CD4-positive, alpha-beta T cell treated with Interleukin-10 for 1 hour (primary cell): ENCODE measurements at regions not wholly inside any gene's neighbourhood (a gene's known extent, or its start where the extent isn't known, plus 50 kb on each side); places are given as distances from the start of the nearest gene placed in this dataset.
"Not testable (repeated sequence)": the region's sequence is repeated elsewhere in the genome, so short reads cannot be mapped to it uniquely, and the experiment has no call there.

Experiments used
- DNase-seq: peaks from one replicate; pipeline ENCODE4 v3.0.0-alpha.2; 2020

DNA sequence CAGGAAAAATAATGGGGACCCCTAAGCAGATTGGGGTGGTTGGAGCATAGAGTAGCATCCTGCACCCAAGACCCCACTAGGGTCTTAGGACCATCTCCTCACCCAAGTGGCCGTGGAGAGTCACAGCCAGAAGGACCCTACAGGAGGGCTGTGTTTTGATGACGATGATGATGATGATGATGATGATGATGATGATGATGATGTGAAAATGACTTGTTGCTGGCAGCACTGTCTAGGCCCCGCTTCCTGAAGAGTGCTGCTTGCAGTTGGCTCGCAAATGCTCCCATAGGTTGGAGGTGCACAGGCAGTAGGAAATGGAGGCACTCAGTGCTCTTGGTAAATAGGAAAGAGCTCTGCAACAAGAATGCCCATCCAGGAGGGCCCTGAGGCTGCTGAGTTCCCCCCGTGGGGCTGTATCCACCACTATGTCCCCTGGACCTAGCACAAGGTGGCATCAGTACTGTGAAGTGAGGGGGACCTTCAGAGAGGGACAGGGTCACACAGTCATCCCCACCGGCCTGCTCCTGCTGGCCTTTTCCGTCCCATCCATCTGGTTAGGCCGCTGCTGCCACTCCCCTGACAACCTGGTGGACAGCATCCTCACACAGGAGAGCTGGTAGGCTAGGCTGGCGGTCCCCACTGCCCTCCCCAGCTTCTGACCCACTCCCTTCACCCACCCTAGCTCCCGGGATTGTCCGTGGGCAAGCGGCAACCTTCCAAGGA is 139.6 kb downstream of the FOXD2 start:
- DNase-seq: no peak

DNA sequence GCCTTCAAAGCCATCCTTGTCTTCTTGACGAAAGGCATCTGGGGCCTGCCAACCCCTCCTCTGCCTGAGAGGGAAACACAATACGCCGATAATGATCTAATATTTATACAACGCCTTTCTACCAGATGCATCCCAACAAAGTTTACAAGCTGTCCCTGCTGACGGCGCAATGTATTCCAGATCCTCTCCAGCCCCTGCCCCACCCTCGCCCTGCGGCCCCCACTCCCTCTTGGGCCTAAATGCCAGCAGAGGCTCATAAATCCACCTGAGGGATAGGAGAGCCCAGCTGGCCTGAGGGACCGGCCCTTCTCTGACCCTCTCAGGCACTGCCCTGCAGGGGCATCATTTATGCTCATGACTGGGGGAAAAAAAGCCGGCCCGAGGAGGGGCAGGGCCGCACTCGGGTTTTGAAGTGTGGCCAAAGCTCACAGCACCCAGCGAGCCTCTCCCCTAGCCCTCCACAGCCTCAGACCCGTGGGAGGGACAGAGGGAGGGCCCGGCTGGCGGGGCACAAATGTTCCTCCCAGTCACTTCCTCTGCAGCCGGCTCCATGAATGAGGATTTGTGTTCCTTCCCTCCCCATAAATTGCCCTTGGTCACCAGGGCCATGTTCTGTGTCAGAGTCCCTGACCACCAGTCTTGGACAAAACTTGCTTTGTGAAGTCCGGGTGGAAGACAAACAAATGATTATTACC is 140.3 kb downstream of the FOXD2 start:
- no peak for DNase-seq

DNA sequence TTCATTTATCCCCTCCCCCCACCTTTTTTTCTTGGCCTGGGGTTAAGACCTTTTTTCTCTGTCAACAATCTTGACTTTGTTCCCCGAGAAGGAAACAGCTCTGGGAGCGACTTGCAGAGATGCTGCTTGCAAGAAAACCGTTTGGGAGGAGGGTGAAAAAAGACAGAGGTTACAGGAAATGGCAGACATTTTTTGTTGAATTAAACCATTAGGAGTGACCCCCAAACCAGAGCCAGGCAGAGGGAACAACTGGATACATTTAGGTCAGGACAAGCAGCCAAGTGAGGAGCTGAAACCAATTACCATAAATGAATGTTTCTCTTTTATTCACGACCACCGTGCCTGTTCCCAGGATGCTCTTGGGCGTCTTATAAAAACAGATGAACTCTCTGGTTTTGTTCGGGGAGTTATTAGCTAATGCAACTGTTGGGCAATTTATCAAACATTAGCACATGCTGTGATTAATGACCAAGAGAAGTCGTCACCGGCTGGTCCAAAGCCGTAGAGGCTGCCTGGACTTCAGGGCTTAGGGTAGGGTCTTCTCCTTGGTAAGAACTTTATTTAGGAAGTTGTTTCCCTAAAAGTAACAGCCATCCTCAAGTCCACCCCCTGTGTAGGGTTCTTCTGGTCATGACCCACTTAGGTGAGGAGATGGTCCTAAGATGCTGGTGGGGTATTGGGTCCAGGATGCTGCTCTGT is 141.0 kb downstream of the FOXD2 start:
- no peak for DNase-seq

DNA sequence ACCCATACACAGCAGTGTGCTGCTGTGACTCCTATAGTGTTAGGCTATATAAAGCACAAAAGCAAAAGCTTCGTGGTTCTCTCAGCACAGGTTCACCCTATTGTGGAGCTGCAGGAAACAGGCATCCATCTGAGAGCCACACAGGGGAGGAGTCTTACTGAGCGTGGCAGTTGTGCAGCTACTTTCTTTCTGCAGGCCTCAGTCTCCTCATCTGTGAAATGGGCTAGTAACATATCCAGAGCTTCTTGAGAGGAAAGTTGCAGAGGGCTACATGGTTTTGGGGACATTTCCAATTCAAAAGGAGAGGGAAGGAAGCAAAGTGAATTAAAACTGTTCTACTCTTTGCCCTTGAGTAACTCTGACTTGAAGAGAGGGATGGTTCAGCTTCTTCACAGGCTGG is 142.0 kb downstream of the FOXD2 start:
- DNase-seq: no peak

DNA sequence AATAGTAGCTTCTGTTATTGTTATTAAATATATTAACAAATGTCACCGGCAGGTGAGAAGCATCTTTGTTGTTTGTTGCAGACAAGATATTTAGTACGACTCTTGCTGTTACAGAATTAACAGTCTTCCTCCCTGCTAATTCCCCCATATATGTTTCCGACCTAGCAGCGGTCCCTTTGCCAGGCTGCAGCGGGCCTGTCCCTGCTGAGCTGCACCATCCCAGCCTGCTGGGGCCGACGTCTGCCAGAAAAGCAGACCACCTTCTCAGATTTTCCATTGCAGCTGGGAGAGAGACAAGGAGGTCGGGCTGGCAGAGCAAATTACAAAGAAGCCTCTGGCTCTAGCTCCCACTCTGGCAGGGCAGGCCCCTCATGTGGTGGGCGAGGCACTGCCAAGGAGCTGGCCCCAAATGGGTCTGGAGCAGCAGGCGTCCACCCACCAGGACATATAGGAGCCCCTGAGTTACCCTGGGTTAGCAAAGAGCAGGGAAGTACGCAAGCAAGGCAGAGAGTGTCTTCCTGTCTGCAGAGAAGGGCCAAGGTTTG is 142.7 kb downstream of the FOXD2 start:
- no peak for DNase-seq

DNA sequence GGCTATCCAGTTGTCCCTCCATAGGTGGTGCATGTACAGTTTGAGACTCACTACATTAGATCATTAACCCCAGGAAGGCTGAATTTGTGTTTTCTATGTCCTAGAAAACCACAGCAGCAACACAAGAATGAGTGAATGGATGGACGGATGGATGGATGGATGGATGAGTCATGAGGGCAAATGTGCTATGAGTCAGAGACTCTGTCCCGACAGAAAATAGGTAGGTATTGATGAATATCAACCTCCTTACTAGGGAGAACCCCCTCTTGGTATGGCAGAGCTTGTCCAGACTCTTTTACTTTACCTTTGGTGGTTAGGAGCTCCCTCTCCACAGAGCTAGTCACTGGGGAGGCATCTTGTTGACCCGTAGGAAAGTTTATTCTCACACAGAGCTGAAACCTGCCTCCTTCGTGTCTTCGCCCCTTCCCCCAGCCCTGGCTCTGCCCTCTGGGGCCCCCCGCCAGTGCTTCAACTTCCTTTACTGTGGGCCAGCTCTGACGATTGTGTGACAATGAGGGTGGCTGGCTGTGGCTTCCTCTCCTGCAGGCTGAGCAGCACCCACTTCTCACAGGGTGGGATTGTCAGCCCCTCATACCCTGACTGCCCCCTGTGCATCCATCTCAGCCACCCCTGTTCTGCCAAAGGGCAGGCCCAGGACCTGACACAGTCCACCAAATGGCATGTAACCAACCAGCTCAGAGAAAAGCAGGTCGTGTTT is 145.2 kb downstream of the FOXD2 start:
- no peak for DNase-seq

DNA sequence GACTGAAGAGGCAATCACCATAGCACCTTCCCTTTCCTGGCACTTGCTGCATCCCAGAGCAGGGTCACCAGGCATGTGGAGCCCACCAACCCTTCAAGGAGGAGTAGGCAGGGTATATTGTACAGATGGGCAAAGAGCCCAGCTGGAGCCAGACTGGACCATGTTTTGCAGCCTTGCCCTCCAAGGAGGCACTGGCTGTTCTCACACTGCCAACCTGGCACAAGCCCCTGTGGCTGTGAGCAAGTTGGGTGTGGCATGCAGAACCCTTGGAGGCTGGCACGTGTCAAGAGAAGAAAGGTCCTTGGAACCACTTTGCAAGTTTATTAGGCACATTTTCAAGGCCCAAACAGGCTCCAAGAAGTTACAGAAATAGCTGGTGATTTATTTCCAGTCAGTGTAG is 146.4 kb downstream of the FOXD2 start:
- DNase-seq: no peak

DNA sequence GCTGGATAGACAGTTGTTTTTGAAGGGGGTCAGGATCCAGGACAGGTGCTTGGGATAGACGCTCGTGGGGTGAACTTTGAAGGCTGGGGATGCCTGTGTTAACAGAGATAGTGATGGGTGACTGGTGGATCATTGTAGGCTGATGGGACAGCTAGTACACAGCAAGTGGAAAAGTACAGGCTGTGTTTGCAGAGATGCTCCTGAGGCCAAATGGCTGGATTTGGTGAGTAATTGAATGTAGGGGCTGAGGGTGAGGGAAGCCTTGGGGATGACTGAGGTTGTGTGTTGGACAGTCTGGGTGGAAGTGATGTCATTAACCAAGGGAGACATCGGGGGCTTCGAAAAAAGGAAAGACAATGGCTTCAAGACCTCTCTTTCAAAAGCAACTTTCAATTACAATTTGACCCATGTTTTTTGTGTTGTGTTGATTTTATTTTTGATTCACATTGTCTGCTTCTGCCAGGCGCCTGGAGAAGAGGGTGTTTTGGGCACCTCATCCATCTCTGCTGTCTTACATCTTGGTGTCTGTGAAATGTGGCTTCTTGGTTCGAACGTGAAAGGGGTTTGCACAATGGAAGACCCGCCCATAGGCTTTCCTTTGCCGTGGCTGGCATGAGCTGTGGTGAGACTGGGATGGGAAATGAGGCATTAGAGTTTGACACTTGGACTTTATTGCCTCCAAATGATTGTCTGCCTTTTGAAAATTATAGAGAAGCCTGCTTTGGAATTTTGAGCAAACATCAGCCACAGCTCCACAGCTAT is 147.5 kb downstream of the FOXD2 start:
- no peak for DNase-seq

DNA sequence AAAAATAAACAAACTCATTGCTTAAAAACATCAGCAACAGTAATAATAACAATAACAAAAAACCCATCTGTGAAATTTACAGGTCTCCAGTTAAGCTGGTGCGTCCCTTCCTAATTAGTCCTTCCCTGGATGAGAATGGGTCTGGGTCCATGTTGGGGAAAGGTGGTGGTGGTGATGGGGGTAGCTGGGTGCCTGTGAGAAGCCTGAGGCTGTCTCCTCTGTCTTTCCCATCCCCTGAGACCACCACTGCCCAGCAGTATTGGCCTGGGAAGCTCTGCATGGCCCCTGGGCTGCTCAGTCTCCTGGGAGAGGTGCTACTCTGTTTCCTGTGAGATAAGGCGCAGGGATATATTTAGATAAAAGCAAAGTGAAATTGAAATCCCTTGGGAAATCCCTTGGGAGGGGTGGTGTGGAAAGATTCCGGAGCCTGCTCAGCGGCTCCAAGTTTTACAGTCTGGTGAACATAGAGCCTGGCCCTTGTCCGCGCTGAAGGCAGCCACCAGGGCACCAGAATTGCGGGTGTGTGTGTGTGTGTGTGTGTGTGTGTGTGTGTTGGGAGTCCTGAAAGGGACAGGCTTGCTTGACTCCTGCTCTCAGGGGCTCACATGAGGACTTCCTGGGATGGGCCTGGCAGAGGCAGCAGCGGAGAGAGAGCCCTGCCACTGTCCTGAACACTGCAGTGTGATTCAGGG is 150.2 kb downstream of the FOXD2 start:
- DNase-seq: no peak

DNA sequence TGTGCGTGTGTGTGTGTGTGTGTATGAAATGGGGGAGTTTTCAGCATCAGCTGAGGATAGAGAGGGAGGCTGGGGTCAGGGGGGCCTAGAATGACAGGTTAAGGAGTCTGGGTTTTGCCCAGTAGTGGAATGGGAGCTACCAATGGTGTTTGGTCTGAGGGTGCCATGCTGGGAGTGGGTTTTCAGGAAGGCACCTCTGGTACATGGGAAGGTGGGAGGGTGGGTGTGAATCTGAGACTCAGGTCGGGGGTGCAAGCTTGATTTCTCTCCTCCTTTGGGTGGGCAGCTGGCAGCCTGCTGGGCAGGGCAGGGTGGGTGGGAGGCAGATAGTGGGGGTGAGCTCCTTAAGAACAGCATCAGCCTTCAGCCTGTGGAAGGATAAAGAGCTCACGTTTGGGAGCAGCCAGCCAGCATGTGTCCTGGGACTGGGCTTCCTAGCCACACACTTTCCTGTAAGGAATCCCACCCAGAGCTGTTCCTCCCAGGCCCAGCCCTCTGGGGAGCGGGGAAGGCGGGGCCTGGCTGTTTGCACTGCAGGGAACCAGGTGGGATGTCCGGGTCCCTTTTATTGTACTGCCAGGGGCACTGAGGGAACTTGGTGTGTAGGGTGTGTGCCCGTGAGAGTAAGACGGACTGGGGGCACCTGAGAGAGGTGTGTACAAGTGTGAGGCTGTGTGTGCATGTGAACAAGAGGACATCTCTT is 152.8 kb downstream of the FOXD2 start:
- DNase-seq: no peak

DNA sequence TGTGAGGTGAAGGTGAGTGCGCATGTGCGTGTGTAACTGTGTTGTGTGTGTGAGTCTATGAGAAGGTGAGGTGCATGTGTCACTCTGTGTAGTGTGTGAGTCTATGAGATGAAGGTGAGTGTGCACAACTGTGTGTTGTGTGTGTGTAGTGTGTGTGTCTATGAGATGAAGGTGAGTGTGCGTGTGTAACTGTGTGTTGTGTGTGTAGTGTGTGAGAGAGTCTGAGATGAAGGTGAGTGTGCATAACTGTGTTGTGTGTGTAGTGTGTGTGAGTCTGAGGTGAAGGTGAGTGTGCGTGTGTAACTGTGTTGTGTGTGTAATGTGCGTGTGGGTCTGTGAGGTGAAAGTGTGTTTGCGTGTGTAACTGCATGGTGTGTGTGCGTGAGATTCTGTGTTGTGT is 154.0 kb downstream of the FOXD2 start:
- DNase-seq: no peak

DNA sequence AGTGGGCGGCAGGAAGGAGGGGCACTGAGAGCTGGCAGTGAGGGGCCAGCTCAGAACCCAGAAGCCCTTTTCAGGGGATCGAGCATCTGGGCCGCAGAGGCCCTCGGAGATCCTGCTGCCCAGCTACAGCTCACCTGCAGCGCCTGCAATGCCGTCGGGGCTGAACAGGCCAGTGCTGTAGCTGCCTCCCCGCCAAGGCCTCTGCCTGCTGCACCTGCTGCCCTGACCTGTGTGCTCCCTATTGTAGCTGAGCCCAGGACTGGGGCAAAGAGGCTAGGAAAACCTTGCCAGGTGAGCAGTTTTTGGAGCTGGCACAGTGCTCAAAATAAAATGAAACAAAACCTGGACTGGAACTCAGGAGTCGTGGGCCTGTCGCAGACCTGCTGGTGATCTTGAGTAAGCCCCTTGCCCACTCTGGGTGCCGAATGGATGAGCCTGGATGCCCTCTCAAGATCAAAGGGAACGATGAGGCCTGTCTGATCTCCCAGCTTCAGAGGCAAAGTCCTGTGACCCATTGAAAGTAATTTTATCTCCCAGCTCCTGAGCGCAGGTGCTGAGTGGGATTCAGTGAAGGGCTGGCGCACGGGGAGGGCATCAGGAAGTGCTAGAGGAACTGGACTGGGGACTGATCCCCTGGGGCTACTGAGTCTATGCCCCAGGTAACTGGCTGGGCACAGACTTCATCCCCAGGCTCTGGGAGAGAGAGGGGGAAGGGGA is 154.6 kb downstream of the FOXD2 start:
- no peak for DNase-seq

DNA sequence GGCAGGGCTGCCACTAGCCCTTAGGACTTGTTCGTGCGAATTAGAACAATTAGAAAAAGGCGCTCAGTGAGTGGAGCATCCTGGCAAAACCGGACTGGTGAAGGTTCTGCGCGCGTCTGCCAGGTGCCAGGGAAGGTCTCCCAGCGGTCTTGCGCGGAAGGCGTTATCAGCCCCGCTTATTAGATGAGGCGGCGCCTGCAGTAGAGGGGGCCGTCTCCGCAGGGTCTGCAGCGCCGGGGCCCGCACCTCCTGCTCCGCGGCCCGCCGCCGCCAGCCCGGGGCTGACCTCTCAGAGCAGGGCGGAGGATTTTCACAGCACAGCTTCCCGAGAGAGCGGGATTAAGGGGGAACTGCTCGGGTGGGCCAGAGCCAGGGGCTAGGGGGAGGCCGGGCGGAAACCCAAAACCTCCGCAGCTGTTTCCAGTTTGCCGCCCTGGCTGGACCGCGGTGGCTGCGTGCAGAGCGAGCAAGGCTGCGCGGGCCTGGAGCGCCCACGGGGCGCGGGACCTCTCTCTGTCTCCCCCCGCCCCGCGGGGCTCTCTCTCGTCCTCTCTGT is 155.2 kb downstream of the FOXD2 start:
- no peak for DNase-seq

DNA sequence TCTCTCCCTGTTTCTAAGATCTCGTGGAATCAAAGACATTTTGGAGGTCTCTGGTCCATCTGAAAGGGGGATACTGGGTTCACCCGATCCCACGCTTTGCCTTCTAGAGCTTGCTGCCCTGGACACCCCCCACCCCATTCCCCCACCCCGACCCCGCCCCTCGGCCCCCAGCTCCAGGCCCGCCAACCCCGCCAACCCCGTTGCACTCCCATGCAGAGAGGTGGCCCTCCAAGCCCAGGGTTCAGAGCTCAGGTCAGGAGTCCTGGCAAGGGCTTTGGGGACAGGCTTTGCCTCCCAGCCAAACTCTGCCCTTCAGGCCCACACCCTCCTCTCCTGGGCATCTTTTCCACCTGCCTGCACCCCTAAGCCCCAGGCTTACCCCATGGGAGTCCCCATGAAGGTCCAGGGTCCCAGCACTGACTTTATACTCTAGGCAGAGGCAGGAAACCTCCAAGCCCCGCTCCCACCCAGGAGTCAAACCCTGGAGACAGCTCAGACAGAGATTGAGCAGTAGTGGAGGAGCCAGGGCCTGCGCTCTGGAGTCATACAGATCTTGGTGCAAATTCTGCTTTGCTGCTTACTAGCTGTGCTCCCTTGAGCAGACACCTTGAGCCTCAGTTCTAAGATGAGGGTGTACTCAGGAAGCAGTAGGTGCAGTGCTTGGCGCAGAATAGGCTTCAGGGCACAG is 155.9 kb downstream of the FOXD2 start:
- DNase-seq: no peak

DNA sequence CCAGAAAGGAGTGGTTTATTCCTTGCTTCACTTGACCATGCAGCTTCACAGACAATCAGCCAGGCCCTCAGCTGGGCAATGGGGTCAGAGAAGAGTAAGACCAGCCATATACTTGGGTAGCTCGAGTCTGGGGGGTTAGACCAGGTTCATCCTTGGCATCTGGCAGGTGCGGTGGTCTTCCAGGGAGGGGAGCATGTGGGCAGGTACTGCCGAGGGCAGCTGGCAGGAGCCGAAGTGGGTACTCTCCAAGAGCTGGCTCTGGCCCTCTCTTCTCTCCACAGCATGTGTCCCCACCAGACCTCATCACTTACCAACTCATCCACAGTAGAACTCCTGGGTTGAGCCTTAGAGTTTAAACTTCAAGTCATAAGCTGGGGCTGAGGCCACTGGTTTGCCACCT is 156.8 kb downstream of the FOXD2 start:
- no peak for DNase-seq

DNA sequence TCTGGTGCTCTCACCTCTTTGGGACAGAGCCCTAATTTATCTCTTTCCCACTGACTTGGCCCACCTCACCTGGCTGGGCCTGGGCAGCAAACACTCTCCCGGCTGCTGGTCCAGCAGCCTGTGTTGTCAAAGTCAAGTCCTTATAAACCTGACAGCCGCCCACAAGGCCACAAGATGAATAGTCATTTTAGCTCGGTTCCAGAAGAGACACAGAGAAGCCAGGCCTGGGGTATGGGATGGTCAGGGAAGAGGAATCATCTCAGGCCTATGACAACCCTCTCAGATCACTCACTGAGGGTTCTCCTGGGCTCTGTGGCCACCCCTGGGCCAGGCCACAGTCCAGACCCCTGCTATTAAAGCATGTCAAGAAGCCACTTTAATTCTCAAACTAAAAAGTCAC is 158.5 kb downstream of the FOXD2 start:
- DNase-seq: no peak

DNA sequence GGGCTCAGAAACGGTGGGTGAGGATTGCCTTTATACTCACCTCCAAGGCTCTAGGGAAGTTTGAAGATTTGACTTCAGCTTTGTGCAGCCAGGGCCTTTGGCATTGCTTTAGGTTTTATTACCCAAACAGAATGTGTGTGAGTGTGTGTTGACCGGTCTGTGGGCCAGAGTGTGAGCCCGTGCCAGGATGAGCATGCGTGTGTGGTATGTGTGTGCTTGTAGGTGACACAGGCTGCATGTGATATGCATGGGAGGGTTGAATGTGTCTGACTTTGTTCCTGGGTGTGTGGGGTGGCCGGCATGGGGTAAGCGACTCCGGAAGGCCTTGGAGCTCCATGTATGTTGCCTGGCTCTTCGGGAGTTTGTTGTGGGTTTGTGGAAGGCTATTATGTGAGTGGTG is 160.5 kb downstream of the FOXD2 start:
- no peak for DNase-seq

DNA sequence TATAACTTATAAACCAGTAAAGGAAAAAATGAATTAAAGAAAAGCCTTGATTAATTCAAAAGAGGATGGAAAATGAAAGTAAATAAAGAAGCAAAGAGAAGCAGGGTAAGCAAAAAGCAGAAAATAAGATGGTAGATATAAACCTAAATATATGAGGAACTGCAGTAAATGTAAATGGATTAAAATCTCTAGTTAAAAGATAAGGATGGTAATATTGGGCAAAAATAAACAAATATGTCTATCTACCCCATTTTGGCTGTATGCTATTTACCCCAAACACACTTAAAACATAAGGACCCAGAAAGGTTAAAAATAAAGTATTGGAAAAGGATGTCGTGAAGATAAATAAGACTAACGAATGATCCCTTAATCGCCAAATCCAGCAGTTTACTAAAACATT is 161.9 kb downstream of the FOXD2 start:
- no peak for DNase-seq

DNA sequence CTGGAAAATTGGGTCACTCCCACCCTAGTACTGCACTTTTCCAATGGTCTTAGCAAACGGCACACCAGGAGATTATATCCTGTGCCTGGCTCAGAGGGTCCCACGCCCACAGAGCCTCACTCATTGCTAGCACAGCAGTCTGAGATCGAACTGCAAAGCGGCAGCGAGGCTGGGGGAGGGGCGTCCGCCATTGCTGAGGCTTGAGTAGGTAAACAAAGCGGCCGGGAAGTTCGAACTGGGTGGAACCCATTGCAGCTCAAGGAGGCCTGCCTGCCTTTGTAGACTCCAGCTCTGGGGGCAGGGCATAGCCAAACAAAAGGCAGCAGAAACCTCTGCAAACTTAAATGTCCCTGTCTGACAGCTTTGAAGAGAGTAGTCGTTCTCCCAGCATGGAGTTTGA is 164.6 kb downstream of the FOXD2 start:
- DNase-seq: not testable (repeated sequence)

DNA sequence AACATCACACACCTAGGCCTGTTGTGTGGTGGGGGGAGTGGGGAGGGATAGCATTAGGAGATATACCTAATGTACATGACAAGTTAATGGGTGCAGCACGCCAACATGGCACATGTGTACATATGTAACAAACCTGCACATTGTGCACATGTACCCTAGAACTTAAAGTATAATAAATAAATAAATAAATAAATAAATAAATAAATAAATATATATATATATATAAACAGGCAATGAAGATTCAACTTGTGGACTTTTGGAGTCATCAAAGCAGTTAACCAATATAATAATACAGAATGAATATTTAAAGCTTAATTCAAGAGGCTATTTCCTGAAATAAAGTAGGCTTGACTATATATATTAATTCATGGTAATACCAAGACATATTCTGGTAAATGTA is 167.0 kb downstream of the FOXD2 start:
- DNase-seq: not testable (repeated sequence)
